ENCODE measurements at regions not wholly inside any gene's neighbourhood (a gene's known extent, or its start where the extent isn't known, plus 50 kb on each side); places are given as distances from the start of the nearest gene placed in this dataset.

GRCh38 chr6:22357724-22358189 is 60.9 kb upstream of the PRL start:
- H3K36me3 ChIP-seq (ENCODE audit: low read depth, missing control alignments): no peaks in the 10 kb centered on the region
- no peak for DNase-seq
- no peaks in the 10 kb centered on the region for H3K27me3 ChIP-seq
- TF ChIP-seq CTCF (IDR thresholded peaks at IDR 0.05) (no peak), POLR2A (IDR thresholded peaks at IDR 0.05) (no peak)
- intact Hi-C loops (cut with DNase I; ENCODE audit: low total_unique reads): no loop called here
- no peaks in the 10 kb centered on the region for H3K4me1 ChIP-seq
- no peak overlapping the region for H3K27ac ChIP-seq
- H3K9me3 ChIP-seq: no peaks in the 10 kb centered on the region
- H3K4me3 ChIP-seq: no peak overlapping the region

GRCh38 chr6:22361576-22361975 is 64.7 kb upstream of the PRL start:
- TF ChIP-seq CTCF (IDR thresholded peaks at IDR 0.05) (no peak), POLR2A (IDR thresholded peaks at IDR 0.05) (no peak)
- 74 to 80% methylated on average over 5 of the region's 5 CpGs for WGBS, 2 donors
- no peak overlapping the region for H3K4me3 ChIP-seq
- no peaks in the 10 kb centered on the region for H3K9me3 ChIP-seq
- H3K27me3 ChIP-seq: no peaks in the 10 kb centered on the region
- intact Hi-C loops (cut with DNase I; ENCODE audit: low total_unique reads): no loop called here
- H3K36me3 ChIP-seq (ENCODE audit: low read depth, missing control alignments): no peaks in the 10 kb centered on the region
- no peaks in the 10 kb centered on the region for H3K4me1 ChIP-seq
- no peak for DNase-seq
- H3K27ac ChIP-seq: no peak overlapping the region

- no peak for DNase-seq
- TF ChIP-seq CTCF (IDR thresholded peaks at IDR 0.05) (no peak), POLR2A (IDR thresholded peaks at IDR 0.05) (no peak)
- intact Hi-C loops (cut with DNase I; ENCODE audit: low total_unique reads): no loop called here
Measured at GRCh38 chr6:22362361-22362760, 65.5 kb upstream of the PRL start.

GRCh38 chr6:22363166-22363713 is 66.4 kb upstream of the PRL start:
- WGBS, 2 donors: 88 to 95% methylated on average over 1 of the region's 1 CpG
- no peak for DNase-seq
- H3K27ac ChIP-seq: no peak overlapping the region

More at GRCh38 chr6:22362361-22362760, 65.5 kb upstream of the PRL start:
- 50 to 52% methylated on average over 3 of the region's 3 CpGs for WGBS, 2 donors
- no peak overlapping the region for H3K27ac ChIP-seq
- H3K27me3 ChIP-seq: no peaks in the 10 kb centered on the region
- H3K9me3 ChIP-seq: no peaks in the 10 kb centered on the region
- H3K4me1 ChIP-seq: no peaks in the 10 kb centered on the region
- H3K4me3 ChIP-seq: no peak overlapping the region
- H3K36me3 ChIP-seq (ENCODE audit: low read depth, missing control alignments): no peaks in the 10 kb centered on the region

More at GRCh38 chr6:22363166-22363713, 66.4 kb upstream of the PRL start:
- TF ChIP-seq CTCF (IDR thresholded peaks at IDR 0.05) (no peak), POLR2A (IDR thresholded peaks at IDR 0.05) (no peak)
- H3K27me3 ChIP-seq: no peaks in the 10 kb centered on the region
- no peaks in the 10 kb centered on the region for H3K4me1 ChIP-seq
- H3K4me3 ChIP-seq: no peak overlapping the region
- H3K36me3 ChIP-seq (ENCODE audit: low read depth, missing control alignments): no peaks in the 10 kb centered on the region
- no peaks in the 10 kb centered on the region for H3K9me3 ChIP-seq
- intact Hi-C loops (cut with DNase I; ENCODE audit: low total_unique reads): no loop called here

Measured in testis (tissue), 2 donors.